ENCODE measurements at regions not wholly inside any gene's neighbourhood (a gene's known extent, or its start where the extent isn't known, plus 50 kb on each side); places are given as distances from the start of the nearest gene placed in this dataset.

DNA sequence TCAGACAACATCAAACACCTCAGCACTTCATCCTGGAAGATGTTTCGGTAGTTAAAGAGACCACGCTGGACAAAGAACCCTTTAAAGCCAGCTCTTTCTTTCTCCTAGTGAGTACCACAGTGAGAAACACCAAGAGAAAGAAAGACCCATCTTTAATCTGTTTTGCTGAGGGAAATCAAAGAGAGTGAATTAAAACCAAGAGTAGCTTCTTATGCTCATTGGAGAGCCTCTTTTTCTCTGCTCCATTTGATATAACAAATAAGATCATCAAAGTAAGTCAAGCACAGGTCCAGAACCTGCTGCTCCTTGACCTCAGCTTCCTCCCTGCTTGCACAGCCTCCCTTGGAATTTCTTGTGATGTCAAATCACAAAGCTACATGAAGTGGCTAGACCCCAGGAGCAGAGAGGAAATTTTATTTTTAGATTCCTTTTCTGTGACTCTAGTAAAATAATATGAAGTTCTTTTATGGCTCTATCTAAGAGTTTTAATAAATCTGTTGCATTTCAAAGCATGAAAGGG, 436.4 kb downstream of the C3orf38 start:
- Histone ChIP-seq H3K4me1 (replicated peaks) (no peaks in the 10 kb centered on the region), H3K36me3 (no peaks in the 10 kb centered on the region), H3K4me3 (no peak overlapping the region), H3K9me3 (replicated peaks) (no peaks in the 10 kb centered on the region), H3K27me3 (replicated peaks) (no peaks in the 10 kb centered on the region), H3K27ac (no peak overlapping the region)
- DNase-seq (ENCODE audit: low read depth in 1 of 2, low spot score in 2 of 2) = no peak

DNA sequence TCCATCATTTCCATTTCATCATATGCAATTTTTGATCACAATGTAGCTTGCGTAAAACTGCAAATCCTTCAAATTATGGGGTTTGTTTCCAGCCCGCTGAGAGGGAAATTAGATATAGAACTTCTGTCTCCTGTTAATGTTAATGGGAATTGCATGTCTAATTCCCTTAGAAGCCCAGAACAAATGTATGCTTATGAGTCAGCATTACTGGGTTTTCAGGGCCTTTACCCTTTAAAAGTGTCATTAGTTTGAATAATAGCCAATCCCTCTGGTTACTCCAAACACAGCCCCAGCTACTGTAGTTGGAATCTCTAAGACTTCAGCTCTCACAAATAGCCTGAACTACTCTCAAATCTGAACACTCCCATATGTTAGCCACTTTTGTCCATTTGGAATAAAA, 439.4 kb downstream of the C3orf38 start:
- H3K36me3 ChIP-seq = no peaks in the 10 kb centered on the region
- DNase-seq (ENCODE audit: low read depth in 1 of 2, low spot score in 2 of 2) = no peak
- no peak overlapping the region for H3K27ac ChIP-seq
- no peak overlapping the region for H3K4me3 ChIP-seq
- no peaks in the 10 kb centered on the region for H3K9me3 ChIP-seq (replicated peaks)
- H3K4me1 ChIP-seq (replicated peaks) = no peaks in the 10 kb centered on the region
- H3K27me3 ChIP-seq (replicated peaks) = no peaks in the 10 kb centered on the region

- no peak for DNase-seq (ENCODE audit: low read depth in 1 of 2, low spot score in 2 of 2)
- no peaks in the 10 kb centered on the region for H3K4me1 ChIP-seq (replicated peaks)
- no peaks in the 10 kb centered on the region for H3K9me3 ChIP-seq (replicated peaks)
- H3K27ac ChIP-seq = no peak overlapping the region
- no peak overlapping the region for H3K4me3 ChIP-seq
- no peaks in the 10 kb centered on the region for H3K36me3 ChIP-seq
- no peaks in the 10 kb centered on the region for H3K27me3 ChIP-seq (replicated peaks)
Measured at GRCh38 chr3:88595026-88595425, 445.3 kb downstream of the C3orf38 start.

- no peaks in the 10 kb centered on the region for H3K36me3 ChIP-seq
- DNase-seq (ENCODE audit: low read depth in 1 of 2, low spot score in 2 of 2) = no peak
- no peak overlapping the region for H3K4me3 ChIP-seq
- no peak overlapping the region for H3K27ac ChIP-seq
- H3K9me3 ChIP-seq (replicated peaks) = no peaks in the 10 kb centered on the region
- H3K27me3 ChIP-seq (replicated peaks) = no peaks in the 10 kb centered on the region
- H3K4me1 ChIP-seq (replicated peaks) = no peaks in the 10 kb centered on the region
Measured at GRCh38 chr3:88596451-88596850, 446.7 kb downstream of the C3orf38 start.

DNA sequence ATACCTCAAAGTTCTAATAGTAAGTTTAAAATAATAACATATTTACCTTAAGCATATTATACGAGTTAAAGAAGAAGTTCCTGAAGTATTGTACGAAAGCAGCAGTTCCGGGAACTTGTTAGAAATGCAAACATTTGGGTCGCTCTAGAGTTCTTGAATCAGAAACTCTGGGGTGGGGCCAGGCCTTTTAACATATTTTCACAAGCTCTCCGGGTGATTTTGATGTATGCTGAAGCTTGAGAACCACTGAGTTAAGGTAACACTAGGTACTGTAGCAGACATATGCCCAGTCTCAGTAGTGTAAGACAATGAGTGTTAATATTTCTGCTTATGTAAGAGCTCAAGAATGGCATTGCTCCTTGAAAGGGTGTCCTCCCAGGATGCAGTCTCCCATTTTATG, 461.1 kb downstream of the C3orf38 start:
- no peaks in the 10 kb centered on the region for H3K4me1 ChIP-seq (replicated peaks)
- no peak overlapping the region for H3K4me3 ChIP-seq
- DNase-seq (ENCODE audit: low read depth in 1 of 2, low spot score in 2 of 2) = no peak
- H3K27ac ChIP-seq = no peak overlapping the region
- H3K27me3 ChIP-seq (replicated peaks) = no peaks in the 10 kb centered on the region
- H3K9me3 ChIP-seq (replicated peaks) = no peaks in the 10 kb centered on the region
- no peaks in the 10 kb centered on the region for H3K36me3 ChIP-seq

- Histone ChIP-seq H3K27me3 (replicated peaks) (no peaks in the 10 kb centered on the region), H3K9me3 (replicated peaks) (no peaks in the 10 kb centered on the region), H3K4me3 (no peak overlapping the region), H3K27ac (no peak overlapping the region), H3K36me3 (no peaks in the 10 kb centered on the region), H3K4me1 (replicated peaks) (no peaks in the 10 kb centered on the region)
- peak in 1 of 2 experiments; percentile 0 for DNase-seq (ENCODE audit: low read depth in 1 of 2, low spot score in 2 of 2)
Measured at GRCh38 chr3:88611826-88612326, 462.1 kb downstream of the C3orf38 start.

DNA sequence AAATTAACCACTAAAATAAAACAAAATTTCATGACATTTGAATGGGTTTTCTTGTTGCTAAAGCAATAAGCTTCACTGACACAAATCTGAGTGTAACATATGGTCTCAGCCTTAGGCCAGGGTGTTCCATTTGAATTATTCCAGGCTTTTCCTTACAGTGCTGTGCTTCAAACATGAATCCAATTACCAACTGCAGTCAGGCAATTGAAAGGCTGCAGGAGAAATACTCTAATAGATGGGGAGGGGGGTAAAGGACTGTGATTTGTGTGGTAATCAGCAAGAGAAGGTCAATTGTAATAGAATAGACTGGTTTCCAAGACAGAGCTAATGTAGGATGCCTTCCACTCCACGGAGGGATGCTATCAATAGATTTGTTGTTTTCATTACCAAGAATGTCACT, 466.7 kb downstream of the C3orf38 start:
- DNase-seq (ENCODE audit: low read depth in 1 of 2, low spot score in 2 of 2) = no peak
- Histone ChIP-seq H3K27ac (no peak overlapping the region), H3K36me3 (no peaks in the 10 kb centered on the region), H3K27me3 (replicated peaks) (no peaks in the 10 kb centered on the region), H3K9me3 (replicated peaks) (no peaks in the 10 kb centered on the region), H3K4me1 (replicated peaks) (no peaks in the 10 kb centered on the region), H3K4me3 (no peak overlapping the region)

- DNase-seq (ENCODE audit: low read depth in 1 of 2, low spot score in 2 of 2) = no peak
- Histone ChIP-seq H3K27me3 (replicated peaks) (no peaks in the 10 kb centered on the region), H3K27ac (no peak overlapping the region), H3K4me3 (no peak overlapping the region), H3K4me1 (replicated peaks) (no peaks in the 10 kb centered on the region), H3K36me3 (no peaks in the 10 kb centered on the region), H3K9me3 (replicated peaks) (no peaks in the 10 kb centered on the region)
Measured at GRCh38 chr3:88617283-88617682, 467.5 kb downstream of the C3orf38 start.

DNA sequence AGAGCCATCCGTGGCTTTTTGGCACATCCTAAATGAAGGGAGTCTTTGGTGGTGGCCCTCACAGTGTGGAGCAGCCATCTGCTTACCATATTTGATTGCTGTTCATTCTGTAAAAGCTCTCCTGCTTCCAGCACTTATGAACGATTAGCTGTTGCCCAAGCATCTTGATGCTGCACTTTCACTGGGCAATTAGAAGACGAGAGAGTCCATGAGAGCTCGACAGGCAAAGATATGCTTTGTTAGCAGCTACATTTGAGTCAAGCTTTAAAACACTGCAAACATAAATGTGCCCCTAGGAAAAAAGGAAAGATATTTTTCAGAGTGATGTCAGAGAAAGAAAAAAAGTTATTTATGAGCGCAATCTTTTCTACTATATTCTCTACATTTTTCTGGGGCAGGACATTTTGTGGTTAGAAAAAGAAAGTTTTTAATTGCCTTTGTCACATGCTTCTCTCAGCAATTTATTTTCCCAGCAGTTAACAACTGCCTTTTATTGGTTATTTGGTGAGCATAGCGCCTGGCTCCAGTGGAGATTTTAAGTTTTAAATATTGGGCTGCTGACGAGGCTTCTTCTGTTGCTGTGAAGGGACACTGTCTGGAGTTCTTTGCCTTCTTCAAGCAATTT, 468.4 kb downstream of the C3orf38 start:
- H3K9me3 ChIP-seq (replicated peaks) = no peaks in the 10 kb centered on the region
- H3K27ac ChIP-seq = no peak overlapping the region
- no peak for DNase-seq (ENCODE audit: low read depth in 1 of 2, low spot score in 2 of 2)
- no peaks in the 10 kb centered on the region for H3K36me3 ChIP-seq
- no peak overlapping the region for H3K4me3 ChIP-seq
- no peaks in the 10 kb centered on the region for H3K27me3 ChIP-seq (replicated peaks)
- no peaks in the 10 kb centered on the region for H3K4me1 ChIP-seq (replicated peaks)

DNA sequence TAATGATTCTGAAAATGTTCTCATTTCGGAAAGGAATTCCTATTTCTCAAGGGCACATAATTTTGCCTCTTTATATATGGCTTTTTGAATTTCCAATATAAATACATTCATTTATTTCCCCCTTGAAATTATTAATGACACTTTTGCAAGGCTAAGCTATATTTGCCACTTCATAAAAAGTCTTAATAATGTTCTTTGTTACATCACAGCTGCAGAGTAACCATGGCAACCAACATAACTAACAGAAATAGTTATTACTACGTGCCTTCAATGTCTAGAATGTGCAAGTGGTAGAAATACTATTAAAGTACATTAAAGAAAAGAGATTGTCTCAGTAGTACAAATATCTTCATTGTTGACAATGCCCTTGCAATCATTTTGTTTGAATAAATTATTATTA, 471.8 kb downstream of the C3orf38 start:
- DNase-seq (ENCODE audit: low read depth in 1 of 2, low spot score in 2 of 2) = no peak
- Histone ChIP-seq H3K27ac (no peak overlapping the region), H3K4me3 (no peak overlapping the region), H3K9me3 (replicated peaks) (no peaks in the 10 kb centered on the region), H3K36me3 (no peaks in the 10 kb centered on the region), H3K27me3 (replicated peaks) (no peaks in the 10 kb centered on the region), H3K4me1 (replicated peaks) (no peaks in the 10 kb centered on the region)

DNA sequence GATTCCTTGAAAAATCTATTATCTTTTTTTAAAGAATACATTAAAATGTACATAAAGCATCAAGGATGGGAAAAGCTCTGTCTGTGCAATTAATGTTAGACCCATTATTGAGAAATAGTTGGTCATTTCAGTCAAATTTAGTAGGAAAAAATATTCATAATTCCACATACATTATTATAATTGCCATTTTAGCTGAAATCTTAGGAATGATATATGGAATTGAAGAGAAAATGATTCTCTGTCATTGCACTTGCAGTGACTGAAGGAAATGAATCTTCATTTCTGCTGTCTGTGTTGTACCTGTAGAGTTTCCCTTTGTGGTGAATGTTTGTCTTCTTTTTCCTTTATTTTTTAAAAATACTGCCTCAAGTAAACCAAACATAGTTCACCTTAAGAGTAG, 473.9 kb downstream of the C3orf38 start:
- Histone ChIP-seq H3K4me3 (no peak overlapping the region), H3K36me3 (no peaks in the 10 kb centered on the region), H3K9me3 (replicated peaks) (no peaks in the 10 kb centered on the region), H3K27ac (no peak overlapping the region), H3K4me1 (replicated peaks) (no peaks in the 10 kb centered on the region), H3K27me3 (replicated peaks) (no peaks in the 10 kb centered on the region)
- no peak for DNase-seq (ENCODE audit: low read depth in 1 of 2, low spot score in 2 of 2)

DNA sequence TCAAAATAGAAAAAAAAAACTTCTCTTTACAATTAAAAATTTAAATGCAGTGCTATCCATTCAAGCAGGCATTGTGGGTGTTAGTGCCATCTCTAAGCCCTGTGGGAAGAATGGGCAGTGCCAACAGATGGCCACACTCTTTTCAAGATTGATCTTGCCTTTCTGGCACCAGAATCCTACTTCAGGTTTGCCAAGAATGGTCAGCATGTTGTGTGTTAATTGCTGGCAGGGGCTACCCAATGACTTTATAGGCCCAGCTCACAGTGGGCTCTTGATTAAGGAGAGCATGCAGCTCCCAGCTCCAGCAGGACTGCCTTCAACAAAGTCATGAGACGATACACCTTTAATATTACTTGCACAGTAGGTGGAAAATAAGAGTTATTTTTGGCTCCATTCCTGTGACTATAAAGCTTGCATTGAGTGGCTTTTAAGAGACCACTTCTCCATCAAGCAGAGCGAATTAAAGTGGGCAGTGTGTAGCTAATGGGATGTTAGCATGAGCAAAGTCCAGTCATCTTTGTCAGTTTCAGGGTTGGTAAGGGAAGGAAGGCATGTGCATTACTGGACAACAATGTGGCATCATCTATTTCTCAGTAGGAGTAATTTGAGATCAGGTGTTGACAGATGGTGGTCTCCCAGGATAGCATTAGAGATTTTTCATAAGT, 476.8 kb downstream of the C3orf38 start:
- no peak overlapping the region for H3K27ac ChIP-seq
- H3K9me3 ChIP-seq (replicated peaks) = no peaks in the 10 kb centered on the region
- no peak for DNase-seq (ENCODE audit: low read depth in 1 of 2, low spot score in 2 of 2)
- no peaks in the 10 kb centered on the region for H3K36me3 ChIP-seq
- no peaks in the 10 kb centered on the region for H3K27me3 ChIP-seq (replicated peaks)
- H3K4me1 ChIP-seq (replicated peaks) = no peaks in the 10 kb centered on the region
- H3K4me3 ChIP-seq = no peak overlapping the region

DNA sequence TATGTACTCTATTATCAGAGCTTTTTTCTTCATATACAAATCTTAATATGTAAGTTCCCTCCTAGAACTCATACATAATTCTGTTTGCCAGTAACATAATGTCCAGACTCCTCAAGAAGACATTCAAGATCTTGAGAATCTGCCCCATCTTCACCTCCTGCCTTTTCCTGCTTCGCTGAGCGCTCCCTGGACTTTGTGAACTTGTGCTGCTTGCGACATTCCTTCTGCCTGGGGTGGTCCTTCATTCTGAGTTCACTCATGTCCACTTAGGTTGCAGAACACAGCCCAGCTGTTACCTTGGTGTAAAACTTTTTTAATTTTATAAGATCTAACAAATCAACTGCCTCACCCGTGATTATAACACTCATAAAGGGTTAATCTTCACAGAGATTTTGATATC, 478.5 kb upstream of the EPHA3 start:
- no peak for DNase-seq (ENCODE audit: low read depth in 1 of 2, low spot score in 2 of 2)
- Histone ChIP-seq H3K4me3 (no peak overlapping the region), H3K9me3 (replicated peaks) (no peaks in the 10 kb centered on the region)

DNA sequence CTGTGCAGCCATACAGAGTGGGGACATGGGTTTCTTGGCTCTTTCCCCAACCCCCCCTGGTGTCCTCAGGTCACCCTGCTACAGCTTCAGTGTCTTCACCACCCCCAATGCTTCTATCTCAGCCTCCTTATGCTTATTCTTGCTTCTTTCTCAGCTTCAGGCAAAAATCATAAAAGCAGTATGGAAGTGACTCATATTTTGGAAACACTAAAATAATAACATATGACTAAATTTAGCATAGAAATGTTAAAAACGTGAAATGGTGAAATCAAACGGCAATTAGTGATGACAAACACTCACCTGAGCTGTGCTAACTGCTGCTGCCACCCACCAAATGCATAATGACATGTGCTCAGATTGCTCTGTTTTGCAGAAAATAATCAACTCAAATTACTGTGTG, 475.2 kb upstream of the EPHA3 start:
- H3K4me1 ChIP-seq (replicated peaks) = no peaks in the 10 kb centered on the region
- no peak for DNase-seq (ENCODE audit: low read depth in 1 of 2, low spot score in 2 of 2)
- H3K9me3 ChIP-seq (replicated peaks) = no peaks in the 10 kb centered on the region
- H3K36me3 ChIP-seq = no peaks in the 10 kb centered on the region
- H3K27me3 ChIP-seq (replicated peaks) = no peaks in the 10 kb centered on the region
- no peak overlapping the region for H3K27ac ChIP-seq
- no peak overlapping the region for H3K4me3 ChIP-seq

More for the DNA sequence above, 478.5 kb upstream of the EPHA3 start:
- Histone ChIP-seq H3K27me3 (replicated peaks) (no peaks in the 10 kb centered on the region), H3K4me1 (replicated peaks) (no peaks in the 10 kb centered on the region), H3K27ac (no peak overlapping the region), H3K36me3 (no peaks in the 10 kb centered on the region)

Data from SJSA1 (cell line).